ENCODE measurements at regions not wholly inside any gene's neighbourhood (a gene's known extent, or its start where the extent isn't known, plus 50 kb on each side); places are given as distances from the start of the nearest gene placed in this dataset.
"Not testable (repeated sequence)": the region's sequence is repeated elsewhere in the genome, so short reads cannot be mapped to it uniquely, and the experiment has no call there.

DNA sequence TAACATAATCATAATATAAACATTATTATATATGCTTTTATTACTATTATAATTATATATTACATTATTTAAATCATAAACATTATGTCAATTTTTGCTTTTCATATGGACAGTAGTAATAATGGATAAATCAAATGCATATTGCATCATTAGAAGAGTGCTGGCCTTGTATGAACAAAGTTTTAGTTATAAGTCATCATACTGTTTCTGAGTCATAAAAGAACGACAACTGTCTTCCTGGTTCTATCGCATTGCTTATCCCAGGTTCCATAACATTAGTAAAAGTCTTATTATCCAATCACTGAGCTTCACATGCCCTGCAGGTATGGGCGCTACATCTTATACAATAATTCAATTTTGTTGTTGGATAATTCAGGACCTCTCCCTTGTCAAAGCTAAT lies 225.8 kb downstream of the SPATA31A1 start:
- H3K4me3 ChIP-seq; H3K27me3 ChIP-seq; H3K36me3 ChIP-seq; H3K27ac ChIP-seq; intact Hi-C loops (cut with DNase I; ENCODE audit: low total_unique reads); H3K4me1 ChIP-seq; DNase-seq; H3K9me3 ChIP-seq: not testable (repeated sequence)

DNA sequence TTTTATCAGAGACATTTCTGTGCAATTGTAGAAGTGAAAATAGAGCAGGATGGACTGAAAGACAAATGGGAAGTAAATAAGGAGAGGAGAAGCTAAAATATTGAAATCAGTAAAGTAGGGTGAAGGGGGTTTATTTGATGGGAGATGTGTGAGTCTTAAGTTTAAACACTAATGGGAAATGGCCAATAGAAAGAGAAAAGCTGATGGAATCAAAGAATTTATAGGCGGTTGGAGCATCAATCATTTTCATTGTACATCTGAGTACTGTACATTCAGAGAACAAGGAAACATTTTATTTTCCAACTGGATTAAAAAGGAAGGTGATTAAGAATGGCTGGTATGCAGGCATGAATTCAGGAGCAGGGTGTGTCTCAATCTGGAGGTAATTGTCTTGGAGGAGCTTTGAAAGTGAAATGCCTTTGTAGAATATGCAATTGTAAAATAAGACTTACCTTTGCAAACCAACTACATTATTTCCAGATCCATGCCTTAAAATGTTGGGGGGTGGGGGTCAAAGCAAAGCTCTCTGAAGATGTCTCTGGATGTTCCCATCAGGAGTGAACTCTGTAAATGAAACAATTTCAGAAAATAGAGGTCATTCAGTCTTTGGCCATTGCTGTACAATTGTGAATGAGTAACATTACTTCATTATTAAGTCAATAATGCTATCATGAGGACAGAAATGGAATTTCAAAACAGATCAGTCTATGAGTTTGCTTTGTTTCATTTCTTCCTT lies 227.4 kb downstream of the SPATA31A1 start:
- H3K27me3 ChIP-seq; H3K4me1 ChIP-seq; intact Hi-C loops (cut with DNase I; ENCODE audit: low total_unique reads); H3K36me3 ChIP-seq; H3K4me3 ChIP-seq; H3K27ac ChIP-seq; H3K9me3 ChIP-seq; DNase-seq: not testable (repeated sequence)

DNA sequence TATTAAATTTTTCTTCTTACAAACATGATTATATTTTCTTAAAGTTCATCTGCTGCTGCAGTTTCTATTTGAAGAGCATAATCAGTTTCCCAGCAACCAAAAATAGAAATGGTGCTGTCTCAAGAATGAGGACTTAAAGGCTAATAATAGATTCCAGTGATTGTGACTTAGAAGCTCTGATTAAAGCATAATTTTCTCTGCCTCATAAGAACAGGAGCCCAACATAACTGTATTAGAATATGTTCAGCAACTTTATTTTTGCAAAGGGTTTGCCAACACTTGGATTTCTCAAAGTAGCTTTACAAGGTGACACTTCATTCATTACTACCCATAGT lies 227.9 kb downstream of the SPATA31A1 start:
- DNase-seq; H3K27me3 ChIP-seq; H3K27ac ChIP-seq; H3K4me1 ChIP-seq; H3K4me3 ChIP-seq; H3K36me3 ChIP-seq; intact Hi-C loops (cut with DNase I; ENCODE audit: low total_unique reads); H3K9me3 ChIP-seq: not testable (repeated sequence)

DNA sequence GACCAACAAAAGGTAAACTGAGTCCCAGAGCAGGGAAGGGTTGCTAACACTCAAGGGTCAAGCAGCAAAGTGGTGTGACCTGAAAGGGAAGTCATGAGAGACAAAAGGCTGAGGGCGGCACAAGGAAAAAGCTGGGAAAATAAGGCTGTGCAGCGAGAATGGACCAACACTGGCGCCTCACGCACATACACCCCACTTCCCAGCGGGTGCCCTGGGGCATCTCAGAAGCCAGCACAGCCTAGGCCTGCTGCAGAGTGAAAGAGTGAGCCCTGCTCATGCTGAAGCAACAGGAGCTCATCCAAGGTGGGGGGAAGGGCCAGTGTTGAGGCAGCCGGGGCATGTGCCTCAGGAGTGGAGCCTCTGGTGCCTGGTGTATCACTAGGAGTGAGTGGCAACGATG lies 229.8 kb downstream of the SPATA31A1 start:
- H3K4me1 ChIP-seq; DNase-seq; intact Hi-C loops (cut with DNase I; ENCODE audit: low total_unique reads); H3K36me3 ChIP-seq; H3K27me3 ChIP-seq; H3K9me3 ChIP-seq; H3K27ac ChIP-seq; H3K4me3 ChIP-seq: not testable (repeated sequence)

DNA sequence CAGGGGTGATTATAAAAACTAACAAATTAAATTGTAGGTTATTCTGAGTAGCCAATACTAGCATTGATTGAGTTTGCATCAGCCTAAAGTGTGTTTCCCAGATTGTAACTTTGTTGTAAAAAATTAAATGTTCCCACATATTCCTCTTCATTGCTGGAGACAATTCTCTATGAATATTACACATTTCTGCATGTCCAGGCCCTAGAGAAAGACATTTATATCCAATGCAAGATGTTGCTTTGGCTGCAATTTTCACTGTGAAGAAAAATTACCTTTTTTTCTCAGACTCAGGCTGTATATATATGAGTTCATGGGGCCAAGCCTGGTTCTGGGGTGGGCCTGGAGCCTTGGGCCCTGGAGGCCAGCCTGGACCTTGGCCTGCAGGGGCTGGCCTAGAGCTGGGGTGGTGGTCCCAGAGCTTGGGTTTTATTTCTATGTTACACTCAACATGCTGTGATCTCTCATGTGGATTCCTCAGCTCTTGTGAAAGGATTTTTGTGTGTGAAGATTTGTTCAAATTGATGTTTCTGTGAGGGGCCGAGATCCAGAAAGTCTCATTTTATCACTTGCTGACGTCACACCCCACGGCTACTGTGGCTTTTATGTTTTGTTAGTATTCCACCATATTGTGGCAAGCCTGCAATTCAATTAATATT lies 232.5 kb downstream of the SPATA31A1 start:
- Histone ChIP-seq H3K27ac (no peak overlapping the region), H3K27me3 (no peaks in the 10 kb centered on the region), H3K9me3 (no peaks in the 10 kb centered on the region), H3K4me3 (no peak overlapping the region), H3K4me1 (no peaks in the 10 kb centered on the region), H3K36me3 (no peaks in the 10 kb centered on the region)
- TF ChIP-seq, protein P1, sequence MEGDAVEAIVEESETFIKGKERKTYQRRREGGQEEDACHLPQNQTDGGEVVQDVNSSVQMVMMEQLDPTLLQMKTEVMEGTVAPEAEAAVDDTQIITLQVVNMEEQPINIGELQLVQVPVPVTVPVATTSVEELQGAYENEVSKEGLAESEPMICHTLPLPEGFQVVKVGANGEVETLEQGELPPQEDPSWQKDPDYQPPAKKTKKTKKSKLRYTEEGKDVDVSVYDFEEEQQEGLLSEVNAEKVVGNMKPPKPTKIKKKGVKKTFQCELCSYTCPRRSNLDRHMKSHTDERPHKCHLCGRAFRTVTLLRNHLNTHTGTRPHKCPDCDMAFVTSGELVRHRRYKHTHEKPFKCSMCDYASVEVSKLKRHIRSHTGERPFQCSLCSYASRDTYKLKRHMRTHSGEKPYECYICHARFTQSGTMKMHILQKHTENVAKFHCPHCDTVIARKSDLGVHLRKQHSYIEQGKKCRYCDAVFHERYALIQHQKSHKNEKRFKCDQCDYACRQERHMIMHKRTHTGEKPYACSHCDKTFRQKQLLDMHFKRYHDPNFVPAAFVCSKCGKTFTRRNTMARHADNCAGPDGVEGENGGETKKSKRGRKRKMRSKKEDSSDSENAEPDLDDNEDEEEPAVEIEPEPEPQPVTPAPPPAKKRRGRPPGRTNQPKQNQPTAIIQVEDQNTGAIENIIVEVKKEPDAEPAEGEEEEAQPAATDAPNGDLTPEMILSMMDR (IDR thresholded peaks at IDR 0.05): no peak
- TF ChIP-seq POLR2A (IDR thresholded peaks at IDR 0.05): no peak
- intact Hi-C loops (cut with DNase I; ENCODE audit: low total_unique reads): no loop called here
- no peak for DNase-seq

DNA sequence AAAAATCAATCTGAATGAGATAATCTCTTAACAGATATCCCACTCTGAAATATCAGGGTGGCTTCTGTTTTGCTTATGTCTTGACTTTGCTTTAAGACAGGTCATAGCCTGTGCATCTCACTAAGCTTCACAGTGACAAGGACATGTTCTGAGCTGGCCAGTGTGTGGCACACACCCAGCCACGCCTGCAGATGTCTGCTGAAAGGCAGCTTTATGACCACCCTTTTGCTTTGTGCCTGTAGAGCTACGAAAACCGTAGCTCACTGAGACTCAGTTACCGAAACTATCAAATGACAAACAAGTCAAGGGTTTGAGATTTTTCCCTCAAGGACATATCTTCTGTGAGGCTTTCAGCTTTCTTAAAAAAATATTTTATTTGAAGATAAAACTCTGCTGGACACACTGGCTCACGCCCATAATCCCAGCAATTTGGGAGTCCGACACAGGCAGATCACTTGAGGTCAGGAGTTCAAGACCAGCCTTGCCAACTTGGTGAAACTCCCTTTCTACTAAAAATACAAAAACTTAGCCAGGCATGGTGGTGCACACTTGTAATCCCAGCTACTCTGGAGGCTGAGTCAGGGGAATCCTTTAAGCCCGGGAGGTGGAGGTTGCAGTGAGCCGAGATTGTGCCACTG lies 233.2 kb downstream of the SPATA31A1 start:
- no peaks in the 10 kb centered on the region for H3K9me3 ChIP-seq
- no peak overlapping the region for H3K27ac ChIP-seq
- no peak overlapping the region for H3K4me3 ChIP-seq
- DNase-seq: no peak
- TF ChIP-seq, protein P1 (IDR thresholded peaks at IDR 0.05): no peak
- no peak for TF ChIP-seq POLR2A (IDR thresholded peaks at IDR 0.05)
- H3K36me3 ChIP-seq: no peaks in the 10 kb centered on the region
- H3K27me3 ChIP-seq: no peaks in the 10 kb centered on the region
- intact Hi-C loops (cut with DNase I; ENCODE audit: low total_unique reads): no loop called here
- H3K4me1 ChIP-seq: no peaks in the 10 kb centered on the region

DNA sequence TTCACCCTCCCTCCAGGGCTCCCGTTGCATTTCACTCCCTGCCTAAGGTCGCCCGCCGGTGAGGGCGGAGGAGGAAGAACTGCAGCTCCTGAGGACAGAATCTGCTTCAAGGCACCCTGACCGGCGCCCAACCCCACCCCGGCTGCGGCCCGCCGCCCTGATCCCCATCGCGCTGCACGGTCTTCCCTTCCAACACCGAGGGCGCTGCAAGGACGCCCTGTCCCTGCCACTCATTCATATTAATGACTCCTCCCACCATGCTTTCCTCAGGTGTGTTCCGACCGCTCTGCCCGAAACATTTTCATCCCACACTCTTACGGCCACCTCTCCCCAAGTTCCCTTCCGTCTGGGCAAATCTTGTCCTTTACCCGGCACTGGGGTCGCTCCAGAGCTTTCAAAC lies 248.6 kb downstream of the SPATA31A1 start:
- intact Hi-C loops (cut with DNase I; ENCODE audit: low total_unique reads): not testable (repeated sequence)

DNA sequence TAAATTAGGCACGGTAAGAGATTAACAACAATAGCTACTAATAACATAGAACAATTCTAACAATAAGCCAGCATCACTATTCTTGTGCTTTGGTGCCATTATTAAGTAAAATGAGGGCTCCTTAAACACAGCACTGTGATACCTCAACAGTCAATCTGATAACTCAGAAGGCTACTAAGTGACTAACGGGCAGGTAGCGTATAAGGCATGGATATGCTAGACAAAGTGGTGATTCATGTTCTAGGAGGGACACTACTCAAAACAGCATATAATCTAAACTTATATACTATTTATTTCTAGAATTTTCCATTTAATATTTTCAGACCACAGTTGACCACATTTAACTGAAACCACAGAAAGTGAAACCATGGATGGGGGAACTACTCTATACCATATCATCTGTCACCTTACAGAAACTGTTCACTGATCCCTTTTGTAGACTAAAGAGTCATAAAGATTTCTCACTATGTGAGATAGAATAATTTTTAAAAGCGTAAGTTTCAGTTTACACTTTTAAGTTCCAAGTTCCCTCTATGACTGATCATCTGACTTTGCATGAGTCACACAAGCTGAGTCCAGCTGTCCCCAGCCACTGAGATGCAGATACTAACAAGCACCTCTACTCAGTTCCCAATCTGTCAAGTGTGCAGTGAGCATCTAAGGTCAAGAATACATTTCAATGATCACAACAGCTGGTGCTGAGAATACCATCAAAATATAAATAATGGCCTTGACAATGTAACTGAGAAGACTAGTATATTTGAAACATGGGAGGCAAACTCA lies 256.2 kb downstream of the SPATA31A1 start:
- intact Hi-C loops (cut with DNase I; ENCODE audit: low total_unique reads); DNase-seq; H3K4me3 ChIP-seq; H3K4me1 ChIP-seq; H3K27ac ChIP-seq; H3K9me3 ChIP-seq; H3K36me3 ChIP-seq; H3K27me3 ChIP-seq: not testable (repeated sequence)

More for the DNA sequence above, 248.6 kb downstream of the SPATA31A1 start:
- not testable (repeated sequence) for H3K4me1 ChIP-seq, H3K27ac ChIP-seq, H3K36me3 ChIP-seq, H3K27me3 ChIP-seq, H3K9me3 ChIP-seq, H3K4me3 ChIP-seq, DNase-seq

DNA sequence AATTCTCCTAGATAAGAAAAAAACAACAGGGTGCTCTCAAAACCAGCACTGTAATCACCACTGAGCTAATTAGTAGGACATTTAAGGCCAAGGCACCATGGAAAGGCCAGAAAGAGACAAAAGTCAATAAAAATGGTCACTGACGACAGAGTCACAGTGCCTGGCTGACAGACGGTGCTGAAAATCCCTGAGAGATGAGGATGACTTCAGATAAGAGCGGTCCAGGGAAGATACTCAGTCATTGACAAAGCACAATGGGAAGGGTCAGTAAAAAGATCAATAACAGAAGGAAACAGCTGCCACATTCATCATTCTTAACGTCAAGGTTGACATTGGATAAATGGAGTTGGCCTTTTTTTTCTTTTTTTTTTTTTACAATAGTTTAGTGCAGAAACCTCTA lies 261.0 kb downstream of the SPATA31A1 start:
- H3K9me3 ChIP-seq; H3K36me3 ChIP-seq; intact Hi-C loops (cut with DNase I; ENCODE audit: low total_unique reads); H3K4me1 ChIP-seq; H3K27me3 ChIP-seq; H3K27ac ChIP-seq; DNase-seq; H3K4me3 ChIP-seq: not testable (repeated sequence)

DNA sequence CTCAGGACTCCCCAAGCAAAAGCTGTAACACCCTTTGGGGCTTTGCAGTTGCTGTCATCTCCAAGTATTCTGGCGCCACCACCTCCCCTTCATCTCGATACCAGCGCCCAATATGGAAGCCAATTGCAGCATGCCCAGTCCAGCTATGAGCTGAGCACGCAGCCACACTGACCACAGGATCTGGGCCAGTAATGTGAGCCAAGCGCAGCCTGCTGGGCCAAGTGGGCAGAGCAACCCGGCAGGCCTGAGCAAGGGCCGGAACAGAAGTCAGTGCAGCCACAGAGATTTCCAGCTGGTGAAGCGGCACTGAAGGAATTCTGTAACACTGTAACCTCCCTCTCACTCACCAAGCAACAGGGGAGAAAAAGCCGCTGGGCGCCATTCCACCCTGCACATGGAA lies 268.6 kb downstream of the SPATA31A1 start:
- H3K27ac ChIP-seq; H3K27me3 ChIP-seq; H3K9me3 ChIP-seq; H3K4me1 ChIP-seq; H3K4me3 ChIP-seq; H3K36me3 ChIP-seq; DNase-seq; intact Hi-C loops (cut with DNase I; ENCODE audit: low total_unique reads): not testable (repeated sequence)

DNA sequence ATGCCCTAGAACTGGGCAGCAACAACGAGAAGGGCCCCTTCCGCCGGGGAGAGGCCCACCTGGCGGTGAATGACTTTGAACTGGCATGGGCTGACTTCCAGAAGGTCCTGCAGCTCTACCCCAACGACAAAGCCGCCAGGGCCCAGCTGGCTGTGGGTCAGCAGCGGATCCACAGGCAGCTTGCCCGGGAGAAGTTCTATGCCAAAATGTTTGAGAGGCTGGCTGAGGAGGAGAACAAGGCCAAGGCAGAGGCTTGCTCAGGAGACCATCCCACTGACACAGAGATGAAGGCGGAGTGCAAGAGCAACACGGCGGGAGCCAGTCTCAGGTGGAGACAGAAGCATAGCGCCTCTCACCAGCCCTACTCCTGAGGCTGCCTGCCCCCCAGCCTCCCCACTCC lies 276.6 kb downstream of the SPATA31A1 start:
- H3K9me3 ChIP-seq; DNase-seq; H3K4me1 ChIP-seq; H3K27me3 ChIP-seq; intact Hi-C loops (cut with DNase I; ENCODE audit: low total_unique reads); H3K27ac ChIP-seq; H3K4me3 ChIP-seq; H3K36me3 ChIP-seq: not testable (repeated sequence)
